ENCODE measurements at regions not wholly inside any gene's neighbourhood (a gene's known extent, or its start where the extent isn't known, plus 50 kb on each side); places are given as distances from the start of the nearest gene placed in this dataset.

DNA sequence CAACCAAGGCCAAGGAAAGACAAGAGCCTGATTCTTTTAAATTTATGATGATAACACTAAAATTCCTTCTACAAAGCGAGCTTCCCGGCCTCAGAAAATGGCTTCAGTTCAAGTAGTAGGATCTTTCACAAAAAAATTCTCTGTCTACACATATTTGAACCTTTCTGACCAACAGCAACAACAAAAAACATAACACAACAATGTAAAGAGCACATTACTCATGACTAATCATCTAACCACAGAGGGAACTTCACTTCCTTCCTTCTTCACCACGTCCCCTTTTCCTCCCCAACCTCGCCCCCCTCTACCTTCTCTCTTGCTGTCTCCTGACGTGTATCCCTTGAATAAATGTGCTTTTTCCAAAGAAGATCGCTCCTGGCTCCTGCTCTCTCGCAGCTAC is 228.2 kb downstream of the MYLK4 start:
- Histone ChIP-seq H3K27ac (ENCODE audit: low read length) (no peak overlapping the region), H3K9me3 (ENCODE audit: control insufficient read depth in 2 of 2, low read length in 2 of 2) (peaks cover 9 to 11% of the 10 kb centered on the region in 2 donors), H3K9ac (ENCODE audit: low read length in 2 of 2) (no peak overlapping the region), H3K4me3 (ENCODE audit: low read length in 2 of 2) (no peak overlapping the region), H3K36me3 (ENCODE audit: control insufficient read depth in 2 of 2, insufficient read depth in 2 of 2, low read length in 2 of 2) (no peaks in the 10 kb centered on the region), H3K4me1 (ENCODE audit: control insufficient read depth, insufficient read depth, low read length) (no peaks in the 10 kb centered on the region), H3K27me3 (ENCODE audit: control insufficient read depth in 1 of 2, insufficient read depth in 2 of 2, low read length in 2 of 2) (no peaks in the 10 kb centered on the region)

GRCh38 chr6:2517855-2518473 is 232.8 kb downstream of the MYLK4 start:
- Histone ChIP-seq H3K9me3 (ENCODE audit: control insufficient read depth in 2 of 2, low read length in 2 of 2) (peaks cover 6 to 8% of the 10 kb centered on the region in 2 donors), H3K4me1 (ENCODE audit: control insufficient read depth, insufficient read depth, low read length) (no peaks in the 10 kb centered on the region), H3K27me3 (ENCODE audit: control insufficient read depth in 1 of 2, insufficient read depth in 2 of 2, low read length in 2 of 2) (peaks cover 0 to 2% of the 10 kb centered on the region in 2 donors), H3K36me3 (ENCODE audit: control insufficient read depth in 2 of 2, insufficient read depth in 2 of 2, low read length in 2 of 2) (no peaks in the 10 kb centered on the region), H3K4me3 (ENCODE audit: low read length in 2 of 2) (no peak overlapping the region), H3K27ac (ENCODE audit: low read length) (no peak overlapping the region), H3K9ac (ENCODE audit: low read length in 2 of 2) (no peak overlapping the region)

DNA sequence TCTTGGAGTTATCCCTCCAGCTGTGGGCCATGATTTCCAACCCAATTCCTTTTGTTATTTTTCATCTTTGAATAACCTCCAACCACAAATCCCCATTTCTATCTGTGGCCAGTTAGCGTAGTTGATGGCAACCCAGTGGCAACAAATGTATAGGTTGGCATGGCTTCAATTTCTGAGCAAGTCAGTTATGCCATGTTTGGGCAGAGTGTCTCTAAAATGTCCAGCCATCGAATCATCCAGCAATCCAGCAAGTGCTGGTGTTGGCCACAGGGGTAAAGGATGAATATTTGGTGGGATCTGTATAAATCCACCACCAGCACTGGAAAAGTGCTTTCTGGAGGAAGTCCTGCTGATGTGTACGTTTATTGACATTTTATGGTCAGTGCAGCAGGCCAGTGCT is 233.3 kb downstream of the MYLK4 start:
- no peak overlapping the region for H3K9ac ChIP-seq (ENCODE audit: low read length in 2 of 2)
- H3K27me3 ChIP-seq (ENCODE audit: control insufficient read depth in 1 of 2, insufficient read depth in 2 of 2, low read length in 2 of 2), result peaks cover 0 to 2% of the 10 kb centered on the region in 2 donors
- H3K27ac ChIP-seq (ENCODE audit: low read length), result no peak overlapping the region
- H3K9me3 ChIP-seq (ENCODE audit: control insufficient read depth in 2 of 2, low read length in 2 of 2), result peaks cover 6 to 8% of the 10 kb centered on the region in 2 donors
- H3K36me3 ChIP-seq (ENCODE audit: control insufficient read depth in 2 of 2, insufficient read depth in 2 of 2, low read length in 2 of 2), result no peaks in the 10 kb centered on the region
- no peaks in the 10 kb centered on the region for H3K4me1 ChIP-seq (ENCODE audit: control insufficient read depth, insufficient read depth, low read length)
- no peak overlapping the region for H3K4me3 ChIP-seq (ENCODE audit: low read length in 2 of 2)

GRCh38 chr6:2516059-2516458 is 234.7 kb downstream of the MYLK4 start:
- no peaks in the 10 kb centered on the region for H3K36me3 ChIP-seq (ENCODE audit: control insufficient read depth in 2 of 2, insufficient read depth in 2 of 2, low read length in 2 of 2)
- no peak overlapping the region for H3K27ac ChIP-seq (ENCODE audit: low read length)
- H3K9me3 ChIP-seq (ENCODE audit: control insufficient read depth in 2 of 2, low read length in 2 of 2), result peaks cover 6 to 8% of the 10 kb centered on the region in 2 donors
- H3K9ac ChIP-seq (ENCODE audit: low read length in 2 of 2), result no peak overlapping the region
- no peaks in the 10 kb centered on the region for H3K4me1 ChIP-seq (ENCODE audit: control insufficient read depth, insufficient read depth, low read length)
- peaks cover 0 to 2% of the 10 kb centered on the region in 2 donors for H3K27me3 ChIP-seq (ENCODE audit: control insufficient read depth in 1 of 2, insufficient read depth in 2 of 2, low read length in 2 of 2)
- no peak overlapping the region for H3K4me3 ChIP-seq (ENCODE audit: low read length in 2 of 2)

GRCh38 chr6:2514965-2515543 is 235.7 kb downstream of the MYLK4 start:
- no peak overlapping the region for H3K27ac ChIP-seq (ENCODE audit: low read length)
- no peak overlapping the region for H3K4me3 ChIP-seq (ENCODE audit: low read length in 2 of 2)

DNA sequence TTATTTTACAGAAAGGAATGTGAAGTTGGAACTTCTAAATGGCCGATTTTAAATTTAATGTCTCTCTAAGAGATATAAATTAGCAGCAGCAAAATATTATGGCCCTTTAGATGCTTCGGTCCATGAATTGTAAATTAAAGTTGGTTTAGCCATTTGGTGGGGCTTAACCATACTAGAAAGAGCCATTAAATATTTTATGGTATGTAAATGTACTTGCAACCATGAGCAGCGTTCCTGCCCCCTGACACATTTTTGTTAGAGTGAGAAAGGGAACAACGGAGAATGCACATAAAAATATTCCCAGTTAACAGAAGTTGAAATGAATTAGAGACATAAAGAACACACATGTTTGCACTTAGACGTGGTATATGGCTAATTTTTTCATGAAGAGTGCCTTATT is 237.9 kb downstream of the MYLK4 start:
- Histone ChIP-seq H3K27me3 (ENCODE audit: control insufficient read depth in 1 of 2, insufficient read depth in 2 of 2, low read length in 2 of 2) (peaks cover 4 to 19% of the 10 kb centered on the region in 2 donors), H3K9ac (ENCODE audit: low read length in 2 of 2) (no peak overlapping the region), H3K36me3 (ENCODE audit: control insufficient read depth in 2 of 2, insufficient read depth in 2 of 2, low read length in 2 of 2) (no peaks in the 10 kb centered on the region), H3K4me1 (ENCODE audit: control insufficient read depth, insufficient read depth, low read length) (no peaks in the 10 kb centered on the region), H3K27ac (ENCODE audit: low read length) (no peak overlapping the region), H3K4me3 (ENCODE audit: low read length in 2 of 2) (no peak overlapping the region), H3K9me3 (ENCODE audit: control insufficient read depth in 2 of 2, low read length in 2 of 2) (peaks cover 0 to 11% of the 10 kb centered on the region in 2 donors)

More at GRCh38 chr6:2514965-2515543, 235.7 kb downstream of the MYLK4 start:
- no peak overlapping the region for H3K9ac ChIP-seq (ENCODE audit: low read length in 2 of 2)
- no peaks in the 10 kb centered on the region for H3K4me1 ChIP-seq (ENCODE audit: control insufficient read depth, insufficient read depth, low read length)
- H3K36me3 ChIP-seq (ENCODE audit: control insufficient read depth in 2 of 2, insufficient read depth in 2 of 2, low read length in 2 of 2), result no peaks in the 10 kb centered on the region
- H3K9me3 ChIP-seq (ENCODE audit: control insufficient read depth in 2 of 2, low read length in 2 of 2), result peaks cover 3 to 8% of the 10 kb centered on the region in 2 donors
- peaks cover 2 to 3% of the 10 kb centered on the region in 2 donors for H3K27me3 ChIP-seq (ENCODE audit: control insufficient read depth in 1 of 2, insufficient read depth in 2 of 2, low read length in 2 of 2)

GRCh38 chr6:2510316-2510715 is 240.4 kb downstream of the MYLK4 start:
- Histone ChIP-seq H3K9me3 (ENCODE audit: control insufficient read depth in 2 of 2, low read length in 2 of 2) (peaks cover 0 to 7% of the 10 kb centered on the region in 2 donors), H3K4me3 (ENCODE audit: low read length in 2 of 2) (no peak overlapping the region), H3K36me3 (ENCODE audit: control insufficient read depth in 2 of 2, insufficient read depth in 2 of 2, low read length in 2 of 2) (no peaks in the 10 kb centered on the region), H3K27ac (ENCODE audit: low read length) (no peak overlapping the region), H3K9ac (ENCODE audit: low read length in 2 of 2) (no peak overlapping the region), H3K4me1 (ENCODE audit: control insufficient read depth, insufficient read depth, low read length) (no peaks in the 10 kb centered on the region), H3K27me3 (ENCODE audit: control insufficient read depth in 1 of 2, insufficient read depth in 2 of 2, low read length in 2 of 2) (peaks cover 11 to 25% of the 10 kb centered on the region in 2 donors)

DNA sequence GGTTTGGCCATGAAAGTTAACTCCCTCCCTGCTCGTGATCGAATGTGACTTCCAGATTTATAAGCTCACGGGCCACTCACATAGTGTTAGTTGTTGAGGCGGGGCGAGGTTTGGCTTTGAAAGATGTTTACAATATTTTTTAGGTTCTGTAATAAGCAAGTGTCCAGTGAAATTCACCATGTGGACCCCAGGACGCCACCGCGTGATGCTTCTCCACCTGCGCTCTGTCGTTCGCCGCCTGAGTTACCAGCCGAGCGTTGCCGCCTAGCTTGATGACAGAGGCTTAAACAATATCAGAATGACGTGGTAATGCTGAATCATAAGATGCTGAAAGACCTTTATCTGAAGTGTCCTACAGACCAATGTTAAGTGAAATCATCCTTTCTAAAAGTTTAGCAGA is 241.0 kb downstream of the MYLK4 start:
- H3K27me3 ChIP-seq (ENCODE audit: control insufficient read depth in 1 of 2, insufficient read depth in 2 of 2, low read length in 2 of 2), result peaks cover 11 to 25% of the 10 kb centered on the region in 2 donors
- H3K36me3 ChIP-seq (ENCODE audit: control insufficient read depth in 2 of 2, insufficient read depth in 2 of 2, low read length in 2 of 2), result no peaks in the 10 kb centered on the region
- H3K4me3 ChIP-seq (ENCODE audit: low read length in 2 of 2), result no peak overlapping the region
- H3K27ac ChIP-seq (ENCODE audit: low read length), result no peak overlapping the region
- H3K9me3 ChIP-seq (ENCODE audit: control insufficient read depth in 2 of 2, low read length in 2 of 2), result peaks cover 0 to 7% of the 10 kb centered on the region in 2 donors
- no peak overlapping the region for H3K9ac ChIP-seq (ENCODE audit: low read length in 2 of 2)
- no peaks in the 10 kb centered on the region for H3K4me1 ChIP-seq (ENCODE audit: control insufficient read depth, insufficient read depth, low read length)

DNA sequence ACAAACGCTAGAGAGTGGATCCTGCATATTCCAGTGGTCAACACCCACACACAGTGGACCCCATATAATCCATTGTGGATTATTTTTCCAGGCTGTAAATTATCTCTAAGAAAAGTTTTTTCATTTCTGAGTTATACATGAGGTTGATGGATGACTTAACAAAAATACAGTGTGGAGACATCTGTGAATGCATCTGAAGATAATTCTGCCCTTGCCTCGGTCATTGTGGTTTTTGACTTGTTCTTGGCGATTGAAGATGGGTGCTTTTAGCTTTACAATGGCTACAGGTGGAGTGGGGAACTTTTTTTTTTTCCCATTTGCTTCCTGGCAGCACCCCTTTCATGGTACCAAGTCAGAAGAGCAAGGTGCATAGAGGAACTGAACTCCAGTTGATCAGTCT is 242.7 kb downstream of the MYLK4 start:
- Histone ChIP-seq H3K4me1 (ENCODE audit: control insufficient read depth, insufficient read depth, low read length) (no peaks in the 10 kb centered on the region), H3K27ac (ENCODE audit: low read length) (no peak overlapping the region), H3K9me3 (ENCODE audit: control insufficient read depth in 2 of 2, low read length in 2 of 2) (peaks cover 0 to 7% of the 10 kb centered on the region in 2 donors), H3K4me3 (ENCODE audit: low read length in 2 of 2) (no peak overlapping the region), H3K27me3 (ENCODE audit: control insufficient read depth in 1 of 2, insufficient read depth in 2 of 2, low read length in 2 of 2) (peaks cover 11 to 25% of the 10 kb centered on the region in 2 donors), H3K9ac (ENCODE audit: low read length in 2 of 2) (no peak overlapping the region), H3K36me3 (ENCODE audit: control insufficient read depth in 2 of 2, insufficient read depth in 2 of 2, low read length in 2 of 2) (no peaks in the 10 kb centered on the region)

- no peaks in the 10 kb centered on the region for H3K4me1 ChIP-seq (ENCODE audit: control insufficient read depth, insufficient read depth, low read length)
- H3K27ac ChIP-seq (ENCODE audit: low read length), result no peak overlapping the region
- no peak overlapping the region for H3K4me3 ChIP-seq (ENCODE audit: low read length in 2 of 2)
- H3K9me3 ChIP-seq (ENCODE audit: control insufficient read depth in 2 of 2, low read length in 2 of 2), result peaks cover 0 to 7% of the 10 kb centered on the region in 2 donors
- H3K9ac ChIP-seq (ENCODE audit: low read length in 2 of 2), result no peak overlapping the region
- H3K27me3 ChIP-seq (ENCODE audit: control insufficient read depth in 1 of 2, insufficient read depth in 2 of 2, low read length in 2 of 2), result peaks cover 11 to 25% of the 10 kb centered on the region in 2 donors
- no peaks in the 10 kb centered on the region for H3K36me3 ChIP-seq (ENCODE audit: control insufficient read depth in 2 of 2, insufficient read depth in 2 of 2, low read length in 2 of 2)
Observed at GRCh38 chr6:2507521-2508037, 243.1 kb downstream of the MYLK4 start.

- Histone ChIP-seq H3K27ac (ENCODE audit: low read length) (no peak overlapping the region), H3K4me3 (ENCODE audit: low read length in 2 of 2) (no peak overlapping the region), H3K4me1 (ENCODE audit: control insufficient read depth, insufficient read depth, low read length) (no peaks in the 10 kb centered on the region), H3K36me3 (ENCODE audit: control insufficient read depth in 2 of 2, insufficient read depth in 2 of 2, low read length in 2 of 2) (no peaks in the 10 kb centered on the region), H3K9me3 (ENCODE audit: control insufficient read depth in 2 of 2, low read length in 2 of 2) (peaks cover 0 to 7% of the 10 kb centered on the region in 2 donors), H3K9ac (ENCODE audit: low read length in 2 of 2) (no peak overlapping the region), H3K27me3 (ENCODE audit: control insufficient read depth in 1 of 2, insufficient read depth in 2 of 2, low read length in 2 of 2) (peaks cover 11 to 25% of the 10 kb centered on the region in 2 donors)
Observed at GRCh38 chr6:2507016-2507415, 243.7 kb downstream of the MYLK4 start.

Data from stomach smooth muscle (tissue), 2 donors.